KMS-11 (cell line): ENCODE measurements at regions not wholly inside any gene's neighbourhood (a gene's known extent, or its start where the extent isn't known, plus 50 kb on each side); places are given as distances from the start of the nearest gene placed in this dataset.

Experiments
- H2AFZ ChIP-seq: fragments of 200-600 bp; sonication (generic); 2 replicates; pipeline ENCODE4 v1.6.1; 2016; ENCODE audit warnings: antibody characterized with exemption, mixed run types, low read depth
- H3K27ac ChIP-seq: fragments of 200-600 bp; sonication (generic); 2 replicates; pipeline ENCODE4 v1.6.1; 2016; ENCODE audit warnings: mild to moderate bottlenecking, mixed run types
- H3K27me3 ChIP-seq: fragments of 200-600 bp; sonication (generic); 2 replicates; pipeline ENCODE4 v1.6.1; 2017; ENCODE audit warnings: mild to moderate bottlenecking, low read depth, mixed run types, moderate library complexity; ENCODE audit not compliant: insufficient read depth
- H3K36me3 ChIP-seq: fragments of 200-600 bp; sonication (generic); 2 replicates; pipeline ENCODE4 v1.6.1; 2017; ENCODE audit warnings: mild to moderate bottlenecking, mixed run types; ENCODE audit not compliant: insufficient read depth
- H3K4me1 ChIP-seq: fragments of 200-600 bp; sonication (generic); 2 replicates; pipeline ENCODE4 v1.6.1; 2016; ENCODE audit warnings: mild to moderate bottlenecking, low read depth, mixed run types; ENCODE audit not compliant: poor library complexity, severe bottlenecking
- H3K4me2 ChIP-seq: fragments of 200-600 bp; sonication (generic); 2 replicates; pipeline ENCODE4 v1.7.0; 2016; ENCODE audit warnings: mild to moderate bottlenecking, mixed run types
- H3K4me3 ChIP-seq: fragments of 200-600 bp; sonication (generic); IDR thresholded peaks from 2 replicates; pipeline ENCODE4 v1.6.1; 2017; ENCODE audit warnings: low read depth, low read length, mixed read lengths; ENCODE audit not compliant: insufficient read depth
- H3K79me2 ChIP-seq: fragments of 200-600 bp; sonication (generic); 2 replicates; pipeline ENCODE4 v1.6.1; 2016; ENCODE audit warnings: low read depth, mixed run types; ENCODE audit not compliant: insufficient read depth
- H3K9ac ChIP-seq: fragments of 200-600 bp; sonication (generic); 2 replicates; pipeline ENCODE4 v1.6.1; 2016; ENCODE audit warnings: mild to moderate bottlenecking, mixed run types
- H4K20me1 ChIP-seq: fragments of 200-600 bp; sonication (generic); 2 replicates; pipeline ENCODE4 v1.6.1; 2016; ENCODE audit warnings: mild to moderate bottlenecking, mixed run types; ENCODE audit not compliant: insufficient read depth
- CTCF ChIP-seq: fragments of 200-600 bp; sonication (generic); conservative IDR thresholded peaks from 2 replicates; pipeline ENCODE4 v1.6.1; 2017; ENCODE audit warnings: low read depth, mild to moderate bottlenecking, antibody characterized with exemption, low read length, moderate library complexity, mixed read lengths

GRCh38 chr7:42745357-42746059 lies 166.4 kb downstream of the C7orf25 start:
- TF ChIP-seq CTCF, result peak; percentile 93
- Histone ChIP-seq H3K4me1 (no peaks in the 10 kb centered on the region), H4K20me1 (no peaks in the 10 kb centered on the region), H2AFZ (no peak overlapping the region), H3K4me2 (no peak overlapping the region), H3K27ac (no peak overlapping the region), H3K27me3 (no peaks in the 10 kb centered on the region), H3K9ac (no peak overlapping the region), H3K4me3 (no peak overlapping the region), H3K79me2 (no peaks in the 10 kb centered on the region), H3K36me3 (no peaks in the 10 kb centered on the region)

GRCh38 chr7:42744746-42745145 lies 167.1 kb downstream of the C7orf25 start:
- Histone ChIP-seq H3K4me2 (no peak overlapping the region), H2AFZ (no peak overlapping the region), H4K20me1 (no peaks in the 10 kb centered on the region), H3K4me1 (no peaks in the 10 kb centered on the region), H3K9ac (no peak overlapping the region), H3K79me2 (no peaks in the 10 kb centered on the region), H3K27ac (no peak overlapping the region), H3K27me3 (no peaks in the 10 kb centered on the region), H3K4me3 (no peak overlapping the region), H3K36me3 (no peaks in the 10 kb centered on the region)
- no peak for TF ChIP-seq CTCF

- no peak for TF ChIP-seq CTCF
- H4K20me1 ChIP-seq, result no peaks in the 10 kb centered on the region
- no peak overlapping the region for H2AFZ ChIP-seq
- no peaks in the 10 kb centered on the region for H3K79me2 ChIP-seq
- H3K4me1 ChIP-seq, result no peaks in the 10 kb centered on the region
- H3K9ac ChIP-seq, result no peak overlapping the region
- no peak overlapping the region for H3K4me3 ChIP-seq
- H3K27me3 ChIP-seq, result no peaks in the 10 kb centered on the region
- H3K36me3 ChIP-seq, result no peaks in the 10 kb centered on the region
- no peak overlapping the region for H3K27ac ChIP-seq
- no peak overlapping the region for H3K4me2 ChIP-seq
Measured at GRCh38 chr7:42743077-42743858, 168.6 kb downstream of the C7orf25 start.

- no peaks in the 10 kb centered on the region for H3K36me3 ChIP-seq
- no peak for TF ChIP-seq CTCF
- H2AFZ ChIP-seq, result no peak overlapping the region
- no peaks in the 10 kb centered on the region for H3K4me1 ChIP-seq
- no peak overlapping the region for H3K4me3 ChIP-seq
- no peaks in the 10 kb centered on the region for H4K20me1 ChIP-seq
- H3K9ac ChIP-seq, result no peak overlapping the region
- H3K27ac ChIP-seq, result no peak overlapping the region
- H3K27me3 ChIP-seq, result no peaks in the 10 kb centered on the region
- H3K4me2 ChIP-seq, result no peak overlapping the region
- no peaks in the 10 kb centered on the region for H3K79me2 ChIP-seq
Measured at GRCh38 chr7:42742318-42742717, 169.6 kb downstream of the C7orf25 start.
